Fibroblast of pulmonary artery (primary cell): ENCODE measurements at regions not wholly inside any gene's neighbourhood (a gene's known extent, or its start where the extent isn't known, plus 50 kb on each side); places are given as distances from the start of the nearest gene placed in this dataset.
A peak's percentile ranks its signal among the peaks of the same experiment; 100 is the strongest.

Source experiments
- DNase-seq: peaks from one replicate; pipeline ENCODE4 v3.0.0-alpha.2; 2010; ENCODE audit warnings: low read depth
- H3K4me3 ChIP-seq: replicated peaks from 2 replicates; pipeline ENCODE4 v1.5.1; 2011; ENCODE audit warnings: low read depth, mild to moderate bottlenecking, control low read depth, low read length, moderate library complexity
- CTCF ChIP-seq: IDR thresholded peaks from 2 replicates; pipeline ENCODE4 v1.5.1; 2011; ENCODE audit warnings: mild to moderate bottlenecking, control low read depth, low read length, inconsistent platforms; ENCODE audit errors: missing control alignments

- no peak for TF ChIP-seq CTCF
- H3K4me3 ChIP-seq: no peak overlapping the region
- no peak for DNase-seq
Observed at GRCh38 chr5:104699438-104699837, 1136.8 kb upstream of the NUDT12 start.

DNA sequence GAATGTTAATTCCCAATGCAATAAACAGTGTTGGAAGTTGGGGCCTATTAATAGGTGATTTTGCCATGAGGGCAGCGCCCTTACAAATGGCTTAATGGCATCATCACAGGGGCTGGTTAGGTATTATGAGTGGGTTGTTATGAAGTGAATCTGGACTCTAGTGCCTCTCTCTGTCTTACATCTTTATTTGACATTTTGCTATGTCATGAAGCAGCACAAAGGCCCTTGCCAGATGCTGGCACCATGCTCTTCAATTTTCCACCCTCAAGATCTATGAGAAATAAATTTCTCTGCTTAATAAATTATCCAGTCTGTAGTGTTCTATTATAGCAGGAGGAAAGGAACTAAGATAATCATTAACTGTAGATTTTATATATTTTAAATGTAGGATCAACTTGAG is 1098.7 kb upstream of the NUDT12 start:
- no peak for DNase-seq
- TF ChIP-seq CTCF: no peak
- no peak overlapping the region for H3K4me3 ChIP-seq

GRCh38 chr5:104659497-104659896 is 1096.9 kb upstream of the NUDT12 start:
- no peak for DNase-seq
- H3K4me3 ChIP-seq: no peak overlapping the region
- TF ChIP-seq CTCF: no peak

DNA sequence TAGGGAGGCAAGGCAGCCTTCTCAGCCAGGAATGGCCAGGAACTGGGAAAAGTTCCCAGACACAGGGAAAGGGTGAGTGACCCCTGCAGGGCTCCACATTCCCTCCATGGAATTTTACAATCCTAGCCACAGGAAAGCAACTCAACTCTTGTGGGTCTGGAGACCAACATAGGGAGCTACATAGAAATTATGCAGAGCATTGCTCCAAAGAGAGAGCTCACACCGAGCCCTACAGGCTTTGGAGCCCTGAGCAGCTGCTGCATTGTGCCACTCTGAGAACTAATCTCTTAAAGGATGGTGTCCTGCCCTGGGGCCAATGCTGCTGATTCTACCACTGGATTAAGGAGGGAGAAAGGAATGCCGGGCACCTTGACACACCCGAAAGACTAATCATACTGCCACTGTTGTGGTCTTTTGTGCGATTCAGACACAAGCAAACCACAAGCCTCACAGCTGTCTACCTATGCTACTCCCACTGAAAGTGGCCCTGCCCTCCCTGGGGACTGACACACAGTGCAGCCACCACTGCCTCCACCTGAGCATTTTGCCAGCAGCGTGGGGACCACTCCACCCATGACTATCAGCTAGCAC is 1089.8 kb upstream of the NUDT12 start:
- no peak overlapping the region for H3K4me3 ChIP-seq
- TF ChIP-seq CTCF: no peak
- DNase-seq: no peak

- no peak overlapping the region for H3K4me3 ChIP-seq
- no peak for TF ChIP-seq CTCF
- no peak for DNase-seq
Observed at GRCh38 chr5:104650313-104651055, 1087.9 kb upstream of the NUDT12 start.

GRCh38 chr5:104646416-104646815 is 1083.8 kb upstream of the NUDT12 start:
- TF ChIP-seq CTCF: no peak
- no peak overlapping the region for H3K4me3 ChIP-seq
- no peak for DNase-seq

- DNase-seq: peak; percentile 14
- no peak for TF ChIP-seq CTCF
- H3K4me3 ChIP-seq: no peak overlapping the region
Observed at GRCh38 chr5:104643320-104643719, 1080.7 kb upstream of the NUDT12 start.
